ENCODE measurements at regions not wholly inside any gene's neighbourhood (a gene's known extent, or its start where the extent isn't known, plus 50 kb on each side); places are given as distances from the start of the nearest gene placed in this dataset.
"Not testable (repeated sequence)": the region's sequence is repeated elsewhere in the genome, so short reads cannot be mapped to it uniquely, and the experiment has no call there.

- not testable (repeated sequence) for TF ChIP-seq STAT5B (CRISPR knock-in tag; IDR thresholded peaks at IDR 0.05); ZNF629 (CRISPR knock-in tag; conservative IDR thresholded peaks at IDR 0.05); RFX5 (IDR thresholded peaks at IDR 0.05; ENCODE audit: low read depth, low read length); ZNF264 (CRISPR knock-in tag; IDR thresholded peaks at IDR 0.05); FOXA3 (CRISPR knock-in tag; IDR thresholded peaks at IDR 0.05); E2F5 (CRISPR knock-in tag; conservative IDR thresholded peaks at IDR 0.05); FOXO1 (CRISPR knock-in tag; IDR thresholded peaks at IDR 0.05); MAFK (conservative IDR thresholded peaks at IDR 0.05 in 1 of 2, IDR thresholded peaks at IDR 0.05 in 1 of 2; ENCODE audit: low read length in 2 of 2); EP300 (IDR thresholded peaks at IDR 0.05; ENCODE audit: low read depth in 2 of 2, low read length in 2 of 2); EP300 (CRISPR knock-in tag; IDR thresholded peaks at IDR 0.05; ENCODE audit: borderline replicate concordance); CTCF (CRISPR knock-in tag; IDR thresholded peaks at IDR 0.05); ELF1 (CRISPR knock-in tag; IDR thresholded peaks at IDR 0.05); STAG1 (CRISPR knock-in tag; IDR thresholded peaks at IDR 0.05); ZNF274 (CRISPR knock-in tag; IDR thresholded peaks at IDR 0.05)
These were observed 686.4 kb downstream of the KCNJ18 start for GRCh38 chr17:22378748-22379147.
